Mucosa of descending colon (tissue), 3 donors: ENCODE measurements at regions not wholly inside any gene's neighbourhood (a gene's known extent, or its start where the extent isn't known, plus 50 kb on each side); places are given as distances from the start of the nearest gene placed in this dataset.

Experiments
- ATAC-seq: fragments of 200-7000 bp; cut with Tn5 transposase; one replicate; pipeline ENCODE4 v1.9.1; 2020; ENCODE audit warnings: mild to moderate bottlenecking, moderate library complexity
- DNase-seq, 3 donors: peaks; one replicate each; pipeline ENCODE4 v3.0.0-alpha.2; 2020
- H3K36me3 ChIP-seq: fragments of 200-600 bp; one replicate; pipeline ENCODE4 v1.8.0; 2021; ENCODE audit warnings: low read depth, mild to moderate bottlenecking
- H3K4me1 ChIP-seq: fragments of 200-600 bp; one replicate; pipeline ENCODE4 v1.8.0; 2021; ENCODE audit warnings: low read depth, mild to moderate bottlenecking
- H3K4me3 ChIP-seq: fragments of 200-600 bp; one replicate; pipeline ENCODE4 v1.8.0; 2021; ENCODE audit warnings: mild to moderate bottlenecking
- H3K9me3 ChIP-seq: fragments of 200-600 bp; one replicate; pipeline ENCODE4 v1.8.0; 2021; ENCODE audit warnings: mild to moderate bottlenecking
- intact Hi-C, 2 donors: fragments of 100-400 bp; cut with DNase I in 1 of 2; cut with micrococcal nuclease in 1 of 2; formaldehyde crosslinking; loops; one replicate each; pipeline versions ENCODE4 v1.11.0 to v1.11.1; 2022; cut with DNase I, micrococcal nuclease
- TF ChIP-seq, protein P1 (sequence below): fragments of 200-600 bp; IDR thresholded peaks from one replicate; pipeline ENCODE4 v1.8.0; 2022; ENCODE audit warnings: antibody characterized with exemption, mild to moderate bottlenecking
- donor health status: DM: no; HTN: no; CAD: no; lungs with moderate emphysema.
- donor health status: DM: no; HTN: no; CAD: no.
- donor health status: DM: no; HTN: yes; CAD: no.

DNA sequence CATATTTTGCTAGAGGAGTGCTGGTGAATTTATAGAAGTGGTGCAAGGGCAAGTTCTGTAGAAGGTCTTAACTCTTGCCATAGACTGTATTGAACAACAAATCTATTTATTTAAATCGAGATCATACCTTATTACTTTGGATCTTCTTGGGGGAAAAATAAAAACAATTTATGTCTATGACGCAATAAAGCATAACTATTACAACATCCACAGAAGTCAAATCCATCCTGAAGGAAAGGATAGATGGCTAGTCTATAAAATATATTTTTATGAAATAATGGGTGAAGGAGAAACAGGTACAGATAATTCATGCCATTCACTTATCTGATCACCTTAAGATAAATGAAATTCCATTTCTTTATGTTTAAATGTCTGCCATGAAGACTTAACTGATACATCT lies 1168.8 kb upstream of the AGA start:
- no peak for ATAC-seq
- TF ChIP-seq, protein P1, sequence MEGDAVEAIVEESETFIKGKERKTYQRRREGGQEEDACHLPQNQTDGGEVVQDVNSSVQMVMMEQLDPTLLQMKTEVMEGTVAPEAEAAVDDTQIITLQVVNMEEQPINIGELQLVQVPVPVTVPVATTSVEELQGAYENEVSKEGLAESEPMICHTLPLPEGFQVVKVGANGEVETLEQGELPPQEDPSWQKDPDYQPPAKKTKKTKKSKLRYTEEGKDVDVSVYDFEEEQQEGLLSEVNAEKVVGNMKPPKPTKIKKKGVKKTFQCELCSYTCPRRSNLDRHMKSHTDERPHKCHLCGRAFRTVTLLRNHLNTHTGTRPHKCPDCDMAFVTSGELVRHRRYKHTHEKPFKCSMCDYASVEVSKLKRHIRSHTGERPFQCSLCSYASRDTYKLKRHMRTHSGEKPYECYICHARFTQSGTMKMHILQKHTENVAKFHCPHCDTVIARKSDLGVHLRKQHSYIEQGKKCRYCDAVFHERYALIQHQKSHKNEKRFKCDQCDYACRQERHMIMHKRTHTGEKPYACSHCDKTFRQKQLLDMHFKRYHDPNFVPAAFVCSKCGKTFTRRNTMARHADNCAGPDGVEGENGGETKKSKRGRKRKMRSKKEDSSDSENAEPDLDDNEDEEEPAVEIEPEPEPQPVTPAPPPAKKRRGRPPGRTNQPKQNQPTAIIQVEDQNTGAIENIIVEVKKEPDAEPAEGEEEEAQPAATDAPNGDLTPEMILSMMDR: no peak
- Histone ChIP-seq H3K4me1 (no peaks in the 10 kb centered on the region), H3K36me3 (no peaks in the 10 kb centered on the region), H3K4me3 (no peak overlapping the region), H3K9me3 (no peaks in the 10 kb centered on the region)
- intact Hi-C loops: no loop called here
- DNase-seq: no peak

DNA sequence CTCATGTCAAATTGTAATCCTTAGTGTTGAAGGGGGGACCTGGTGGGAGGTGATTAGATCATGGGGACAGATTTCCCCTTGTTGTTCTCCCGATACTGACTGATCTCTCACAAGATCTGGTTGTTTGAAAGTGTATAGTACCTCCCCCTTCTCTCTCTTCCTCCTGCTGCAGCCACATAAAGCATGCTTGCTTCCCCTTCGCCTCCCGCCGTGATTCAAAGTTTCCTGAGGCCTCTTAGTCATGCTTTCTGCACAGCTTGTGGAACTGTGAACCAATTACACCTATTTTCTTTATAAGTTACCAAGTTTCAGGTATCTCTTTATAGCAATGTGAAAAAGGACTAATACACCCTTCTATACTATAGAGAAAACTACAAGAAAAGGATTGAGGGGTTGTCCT lies 1170.5 kb upstream of the AGA start:
- Histone ChIP-seq H3K9me3 (no peaks in the 10 kb centered on the region), H3K4me3 (no peak overlapping the region), H3K36me3 (no peaks in the 10 kb centered on the region), H3K4me1 (no peaks in the 10 kb centered on the region)
- ATAC-seq (no peak), DNase-seq (no peak)
- intact Hi-C loops: no loop called here
- TF ChIP-seq, protein P1: no peak

DNA sequence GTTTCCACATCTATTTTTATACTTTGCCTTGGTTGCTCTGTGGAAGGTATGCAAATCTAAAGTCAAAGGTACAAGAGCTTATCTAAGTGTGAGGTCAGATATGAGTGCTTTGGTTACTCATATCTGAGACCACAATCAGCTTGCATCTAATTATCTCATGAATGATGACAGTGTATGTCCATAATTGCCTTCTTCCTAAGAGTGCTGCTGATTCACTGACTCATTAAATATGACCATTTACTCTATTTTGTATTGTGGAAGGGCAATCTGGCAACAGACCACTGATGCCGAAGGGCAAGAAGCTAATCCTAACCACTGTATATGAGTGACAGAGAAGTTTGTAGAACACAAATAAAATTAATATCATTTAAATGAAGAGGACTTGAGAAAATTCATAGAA lies 1190.2 kb upstream of the AGA start:
- Histone ChIP-seq H3K4me3 (no peak overlapping the region), H3K4me1 (no peaks in the 10 kb centered on the region), H3K9me3 (no peaks in the 10 kb centered on the region), H3K36me3 (no peaks in the 10 kb centered on the region)
- DNase-seq: no peak
- intact Hi-C loops: no loop called here
- TF ChIP-seq, protein P1: no peak
- no peak for ATAC-seq

DNA sequence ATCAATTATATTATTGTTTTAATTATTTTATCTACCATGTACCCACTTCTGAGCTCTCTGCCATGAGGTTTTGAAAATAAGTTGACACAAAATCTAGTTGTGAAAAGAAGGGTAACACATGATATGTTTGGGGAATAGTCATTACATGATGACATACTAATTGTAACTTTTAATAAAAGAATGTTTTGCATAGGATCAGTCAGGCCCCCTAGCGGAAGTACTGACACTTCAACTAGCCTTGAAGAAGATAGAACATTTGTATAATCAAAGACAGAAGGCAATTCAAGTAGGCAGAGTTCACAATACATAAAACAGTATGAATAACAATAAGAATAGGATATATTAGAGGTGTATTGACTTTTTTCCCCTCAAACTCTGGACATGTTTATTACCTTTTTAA lies 1191.0 kb upstream of the AGA start:
- DNase-seq (no peak), ATAC-seq (no peak)
- intact Hi-C loops: no loop called here
- H3K9me3 ChIP-seq: no peaks in the 10 kb centered on the region
- TF ChIP-seq, protein P1: no peak
- no peak overlapping the region for H3K4me3 ChIP-seq
- no peaks in the 10 kb centered on the region for H3K4me1 ChIP-seq
- H3K36me3 ChIP-seq: no peaks in the 10 kb centered on the region

DNA sequence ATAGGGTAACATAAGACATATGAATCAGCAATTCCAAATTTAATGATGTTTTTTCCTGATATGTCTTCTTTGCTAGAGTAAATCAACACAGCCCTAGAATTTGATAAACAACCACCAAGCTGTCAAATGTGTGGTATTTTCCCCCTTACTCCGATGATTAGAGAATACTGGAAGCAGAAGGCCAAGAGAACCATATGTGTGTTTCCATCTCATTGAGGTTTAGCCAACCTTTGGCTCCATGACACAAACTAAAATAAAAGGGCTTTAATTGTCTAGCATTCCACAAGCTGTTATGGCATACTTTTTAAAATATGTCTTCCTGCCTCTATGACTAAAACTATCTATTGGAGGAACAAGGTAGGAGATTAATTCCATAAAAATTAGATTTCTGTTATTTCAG lies 1222.4 kb upstream of the AGA start:
- TF ChIP-seq, protein P1: no peak
- DNase-seq: no peak
- ATAC-seq: no peak
- Histone ChIP-seq H3K4me3 (no peak overlapping the region), H3K9me3 (peaks cover 2% of the 10 kb centered on the region), H3K4me1 (no peaks in the 10 kb centered on the region), H3K36me3 (no peaks in the 10 kb centered on the region)
- intact Hi-C loops: no loop called here

DNA sequence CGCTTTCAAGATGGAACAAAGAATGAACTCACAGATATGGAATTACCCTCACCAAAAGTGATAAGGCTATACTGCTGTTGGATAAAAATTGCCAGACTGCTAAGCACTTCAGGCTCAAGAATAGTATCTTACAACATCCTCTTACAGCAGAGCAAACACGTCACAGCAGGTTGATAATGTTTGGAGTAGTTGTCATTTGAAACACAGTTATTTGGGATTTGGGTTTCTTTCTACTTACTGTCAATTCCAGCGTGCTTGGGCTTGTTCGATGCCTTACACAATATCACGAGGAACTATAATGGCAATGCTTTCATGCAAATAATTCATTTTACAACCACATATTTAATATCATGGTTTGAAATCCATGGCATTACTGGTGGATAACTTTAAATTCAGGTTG lies 1223.7 kb upstream of the AGA start:
- H3K36me3 ChIP-seq: no peaks in the 10 kb centered on the region
- intact Hi-C loops: no loop called here
- peaks cover 2% of the 10 kb centered on the region for H3K9me3 ChIP-seq
- H3K4me1 ChIP-seq: no peaks in the 10 kb centered on the region
- TF ChIP-seq, protein P1: no peak
- DNase-seq: no peak
- ATAC-seq: no peak
- no peak overlapping the region for H3K4me3 ChIP-seq
